A673 (cell line): ENCODE measurements at regions not wholly inside any gene's neighbourhood (a gene's known extent, or its start where the extent isn't known, plus 50 kb on each side); places are given as distances from the start of the nearest gene placed in this dataset.

Experiments
- BruUV-seq: library from RNA; stranded (reverse); fragments of 400-500 nt; replicated peaks from 2 replicates; lab custom pipeline; 2021; lab: Mats Ljungman, UMichigan
- CTCF ChIA-PET: fragments of 300-600 bp; sonication (Branson Sonifier 250); formaldehyde crosslinking; loops from one replicate; lab custom pipeline; 2022; ENCODE audit warnings: antibody characterized with exemption; lab: Charles Lee
- POLR2A ChIA-PET: fragments of 300-600 bp; sonication (Branson Sonifier 250); formaldehyde crosslinking; loops from one replicate; lab custom pipeline; 2022; ENCODE audit warnings: antibody characterized with exemption; ENCODE audit not compliant: low non-redundant PET; lab: Charles Lee
- DNase-seq: peaks from one replicate; pipeline ENCODE4 v3.0.0-alpha.2; 2015; ENCODE audit warnings: low spot score
- H3K27ac ChIP-seq: fragments of 200-600 bp; sonication (generic); 2 replicates; pipeline ENCODE4 v1.5.1; 2016; ENCODE audit warnings: mixed run types, low read depth, mild to moderate bottlenecking, mixed read lengths, antibody characterized with exemption, low read length; ENCODE audit not compliant: poor library complexity, severe bottlenecking
- H3K27me3 ChIP-seq: fragments of 200-600 bp; sonication (generic); replicated peaks from 2 replicates; pipeline ENCODE4 v1.6.1; 2017; ENCODE audit warnings: mixed run types, low read depth, mild to moderate bottlenecking, mixed read lengths, antibody characterized with exemption, low read length; ENCODE audit not compliant: insufficient read depth, poor library complexity
- H3K36me3 ChIP-seq: fragments of 200-600 bp; sonication (generic); 2 replicates; pipeline ENCODE4 v1.6.1; 2016; ENCODE audit warnings: mixed run types, mild to moderate bottlenecking, mixed read lengths, antibody characterized with exemption, low read length; ENCODE audit not compliant: insufficient read depth, poor library complexity, severe bottlenecking
- H3K4me1 ChIP-seq: fragments of 200-600 bp; sonication (generic); 2 replicates; pipeline ENCODE4 v1.6.1; 2017; ENCODE audit warnings: mixed run types, mild to moderate bottlenecking, mixed read lengths, antibody characterized with exemption, low read length; ENCODE audit not compliant: insufficient read depth, poor library complexity, severe bottlenecking
- H3K4me3 ChIP-seq: fragments of 200-600 bp; sonication (generic); 2 replicates; pipeline ENCODE4 v1.5.1; 2016; ENCODE audit warnings: low read depth, mixed run types, mild to moderate bottlenecking, mixed read lengths, low read length; ENCODE audit not compliant: poor library complexity, severe bottlenecking
- H3K9me3 ChIP-seq: fragments of 200-600 bp; sonication (generic); 2 replicates; pipeline ENCODE4 v1.6.1; 2016; ENCODE audit warnings: mixed run types, low read depth, mild to moderate bottlenecking, mixed read lengths, antibody characterized with exemption, low read length; ENCODE audit not compliant: poor library complexity, severe bottlenecking
- EZH2 ChIP-seq: fragments of 200-600 bp; sonication (generic); IDR thresholded peaks from 2 replicates; pipeline ENCODE4 v1.6.1; 2017; ENCODE audit warnings: borderline replicate concordance, low read depth, mild to moderate bottlenecking, mixed read lengths, antibody characterized with exemption, low read length; ENCODE audit not compliant: poor library complexity, severe bottlenecking
- intact Hi-C: fragments of 100-400 bp; cut with micrococcal nuclease; formaldehyde crosslinking; loops from one replicate; pipeline ENCODE4 v1.10.0; 2022; ENCODE audit not compliant: unreplicated experiment
- TF ChIP-seq, protein P1 (sequence below): fragments of 300-800, 200-600 bp; sonication (generic); conservative IDR thresholded peaks from 2 replicates; pipeline ENCODE4 v1.5.1; 2017; ENCODE audit warnings: low read depth, mild to moderate bottlenecking, antibody characterized with exemption, low read length, moderate library complexity, mixed read lengths

DNA sequence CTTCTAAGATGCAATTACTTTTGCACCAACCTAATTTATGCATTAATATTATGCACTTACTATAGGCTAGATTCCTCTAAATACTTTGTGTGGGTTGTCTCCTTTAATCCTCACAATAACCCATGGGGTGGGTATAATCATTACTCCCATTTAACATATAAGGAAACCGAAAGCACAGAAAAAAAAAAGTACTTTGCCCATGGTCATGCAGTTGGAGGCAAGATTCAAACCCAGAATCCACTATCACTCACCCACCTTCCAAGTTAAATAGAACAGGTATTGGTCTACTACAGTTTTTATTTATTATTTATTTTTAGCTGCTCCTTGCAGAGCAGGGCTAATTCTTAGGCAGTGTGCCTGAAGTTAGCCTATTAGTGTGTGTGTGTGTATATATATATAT, 76.6 kb upstream of the FZD7 start:
- Histone ChIP-seq H3K4me3 (no peak overlapping the region), H3K27ac (no peak overlapping the region), H3K36me3 (no peaks in the 10 kb centered on the region), H3K27me3 (no peaks in the 10 kb centered on the region), H3K4me1 (no peaks in the 10 kb centered on the region), H3K9me3 (no peaks in the 10 kb centered on the region)
- CTCF ChIA-PET = no interaction called here
- no TSS peak for BruUV-seq
- POLR2A ChIA-PET = no interaction called here
- TF ChIP-seq, protein P1, sequence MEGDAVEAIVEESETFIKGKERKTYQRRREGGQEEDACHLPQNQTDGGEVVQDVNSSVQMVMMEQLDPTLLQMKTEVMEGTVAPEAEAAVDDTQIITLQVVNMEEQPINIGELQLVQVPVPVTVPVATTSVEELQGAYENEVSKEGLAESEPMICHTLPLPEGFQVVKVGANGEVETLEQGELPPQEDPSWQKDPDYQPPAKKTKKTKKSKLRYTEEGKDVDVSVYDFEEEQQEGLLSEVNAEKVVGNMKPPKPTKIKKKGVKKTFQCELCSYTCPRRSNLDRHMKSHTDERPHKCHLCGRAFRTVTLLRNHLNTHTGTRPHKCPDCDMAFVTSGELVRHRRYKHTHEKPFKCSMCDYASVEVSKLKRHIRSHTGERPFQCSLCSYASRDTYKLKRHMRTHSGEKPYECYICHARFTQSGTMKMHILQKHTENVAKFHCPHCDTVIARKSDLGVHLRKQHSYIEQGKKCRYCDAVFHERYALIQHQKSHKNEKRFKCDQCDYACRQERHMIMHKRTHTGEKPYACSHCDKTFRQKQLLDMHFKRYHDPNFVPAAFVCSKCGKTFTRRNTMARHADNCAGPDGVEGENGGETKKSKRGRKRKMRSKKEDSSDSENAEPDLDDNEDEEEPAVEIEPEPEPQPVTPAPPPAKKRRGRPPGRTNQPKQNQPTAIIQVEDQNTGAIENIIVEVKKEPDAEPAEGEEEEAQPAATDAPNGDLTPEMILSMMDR = no peak
- no peak for TF ChIP-seq EZH2
- intact Hi-C loops = no loop called here
- DNase-seq = no peak

DNA sequence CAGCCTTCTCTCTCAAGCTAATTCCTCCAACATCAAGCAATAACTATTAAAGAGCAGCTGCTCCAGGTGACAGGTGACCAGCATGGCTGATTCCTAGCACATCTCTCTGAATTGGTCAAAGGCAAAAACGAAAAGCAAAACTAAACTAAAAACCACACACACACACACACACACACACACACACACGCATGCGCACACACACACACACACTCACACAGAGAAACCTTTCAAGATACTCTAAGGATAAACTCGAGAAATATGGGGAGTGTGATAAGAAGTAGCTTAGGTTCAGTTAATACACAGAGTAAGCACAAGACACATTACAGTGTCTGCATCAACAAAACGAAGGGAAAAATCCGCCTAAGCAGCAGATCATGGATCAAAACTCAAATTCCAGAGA, 74.5 kb upstream of the FZD7 start:
- no peak overlapping the region for H3K27ac ChIP-seq
- no peak overlapping the region for H3K4me3 ChIP-seq
- H3K27me3 ChIP-seq = no peaks in the 10 kb centered on the region
- CTCF ChIA-PET = no interaction called here
- TF ChIP-seq, protein P1 = no peak
- TF ChIP-seq EZH2 = no peak
- peaks cover 5% of the 10 kb centered on the region for H3K4me1 ChIP-seq
- intact Hi-C loops = no loop called here
- no TSS peak for BruUV-seq
- H3K36me3 ChIP-seq = no peaks in the 10 kb centered on the region
- no peak for DNase-seq
- POLR2A ChIA-PET = no interaction called here
- H3K9me3 ChIP-seq = no peaks in the 10 kb centered on the region

DNA sequence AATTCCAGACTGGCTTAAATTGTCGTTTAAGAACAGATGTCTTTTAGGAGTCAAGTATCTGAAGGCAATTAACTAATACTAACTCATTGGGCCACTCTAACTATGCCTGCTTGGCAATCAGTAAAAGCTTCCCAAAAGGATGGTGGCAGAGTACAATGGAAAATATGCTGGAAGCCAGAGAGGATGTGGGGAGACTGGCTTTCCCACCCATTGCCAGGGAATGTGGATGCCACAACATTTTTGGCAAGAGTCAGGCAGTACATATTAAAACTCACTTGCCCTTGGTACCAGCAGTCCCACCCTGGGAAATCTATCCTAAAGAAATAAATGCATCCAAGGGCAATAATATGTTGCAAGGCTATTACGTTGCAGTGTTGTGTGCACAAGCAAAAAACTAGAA, 74.0 kb upstream of the FZD7 start:
- Histone ChIP-seq H3K4me3 (no peak overlapping the region), H3K4me1 (peaks cover 9% of the 10 kb centered on the region), H3K36me3 (no peaks in the 10 kb centered on the region), H3K27me3 (no peaks in the 10 kb centered on the region), H3K27ac (no peak overlapping the region), H3K9me3 (no peaks in the 10 kb centered on the region)
- DNase-seq = no peak
- CTCF ChIA-PET = no interaction called here
- POLR2A ChIA-PET = no interaction called here
- intact Hi-C loops = no loop called here
- BruUV-seq = no TSS peak
- TF ChIP-seq, protein P1 = no peak
- TF ChIP-seq EZH2 = no peak
